NT2/D1 (cell line): ENCODE measurements at regions not wholly inside any gene's neighbourhood (a gene's known extent, or its start where the extent isn't known, plus 50 kb on each side); places are given as distances from the start of the nearest gene placed in this dataset.

ENCODE experiments used
- SUZ12 ChIP-seq: IDR thresholded peaks from 2 replicates; pipeline ENCODE4 v1.6.1; 2011; ENCODE audit not compliant: insufficient read length, insufficient read depth; ENCODE audit errors: extremely low read depth
- YY1 ChIP-seq: IDR thresholded peaks from 2 replicates; pipeline ENCODE4 v1.6.1; 2011; ENCODE audit not compliant: insufficient read length, insufficient read depth
- ZNF274 ChIP-seq: IDR thresholded peaks from 2 replicates; pipeline ENCODE4 v1.6.1; 2011; ENCODE audit warnings: mild to moderate bottlenecking, low read depth, low read length

DNA sequence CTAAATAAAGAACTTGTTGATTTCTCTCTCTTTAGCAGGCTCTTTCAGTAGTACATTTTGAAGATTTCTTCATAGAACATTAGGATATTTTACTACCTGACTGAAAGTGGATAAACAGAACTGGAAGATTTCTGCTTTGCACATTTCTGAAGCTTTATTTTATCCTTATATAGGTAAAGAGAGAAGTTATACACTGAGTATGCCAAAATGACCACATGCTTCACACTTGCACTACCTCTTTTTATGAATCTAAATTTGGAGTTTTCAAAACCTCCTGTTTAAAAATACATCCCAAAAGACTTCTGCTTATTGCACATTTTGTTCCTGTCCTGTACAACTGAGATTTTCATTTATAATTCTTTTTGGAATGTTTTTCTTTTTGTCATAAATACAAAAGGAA, 197.4 kb upstream of the PRPS1L1 start:
- no peak for TF ChIP-seq YY1
- TF ChIP-seq ZNF274, result no peak
- no peak for TF ChIP-seq SUZ12
